DMS153 treated with DMSO at 0.1 percent for 48 hours (cell line): ENCODE measurements at regions not wholly inside any gene's neighbourhood (a gene's known extent, or its start where the extent isn't known, plus 50 kb on each side); places are given as distances from the start of the nearest gene placed in this dataset.
"Not testable (repeated sequence)": the region's sequence is repeated elsewhere in the genome, so short reads cannot be mapped to it uniquely, and the experiment has no call there.

Experiments
- DNase-seq: peaks from one replicate; lab custom pipeline; 2025; ENCODE audit not compliant: unreplicated experiment; lab: John Stamatoyannopoulos, UW

DNA sequence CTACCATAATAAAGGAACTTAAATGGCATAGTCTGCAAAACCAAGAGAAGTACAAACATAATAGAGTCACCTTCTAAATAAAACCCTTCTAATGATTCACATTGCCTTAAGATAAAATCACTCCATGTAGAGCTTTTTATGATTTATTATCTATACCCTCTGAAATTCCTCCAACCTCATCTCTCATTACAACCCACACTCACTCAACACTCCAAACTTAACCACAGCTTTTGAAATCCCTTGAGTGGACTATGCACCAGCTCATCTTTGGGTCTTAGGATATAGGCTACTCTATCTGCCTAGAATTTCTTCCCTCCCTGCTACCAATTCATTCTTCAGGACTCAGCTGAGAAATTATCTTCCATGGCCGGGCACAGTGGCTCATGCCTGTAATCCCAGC is 122.5 kb downstream of the CETN3 start:
- no peak for DNase-seq

DNA sequence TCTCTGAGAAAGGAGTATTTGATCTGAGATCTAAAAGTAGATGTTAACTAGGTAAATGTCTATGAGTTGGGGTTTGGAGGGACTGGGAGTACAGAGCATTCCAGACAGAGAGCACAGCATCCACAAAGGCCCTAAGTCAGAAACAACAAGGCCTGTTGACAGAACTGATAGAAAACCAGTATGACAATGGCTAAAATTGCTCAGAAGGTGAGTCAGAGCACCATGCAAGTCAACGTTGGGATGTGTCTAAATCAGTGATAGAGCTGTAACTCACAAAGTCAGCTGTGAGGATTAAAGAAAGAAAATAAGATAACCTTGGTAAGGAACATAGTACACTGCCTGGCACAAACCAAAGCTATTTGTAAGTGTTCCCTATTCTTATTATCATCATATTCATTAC is 124.0 kb downstream of the CETN3 start:
- DNase-seq: no peak

DNA sequence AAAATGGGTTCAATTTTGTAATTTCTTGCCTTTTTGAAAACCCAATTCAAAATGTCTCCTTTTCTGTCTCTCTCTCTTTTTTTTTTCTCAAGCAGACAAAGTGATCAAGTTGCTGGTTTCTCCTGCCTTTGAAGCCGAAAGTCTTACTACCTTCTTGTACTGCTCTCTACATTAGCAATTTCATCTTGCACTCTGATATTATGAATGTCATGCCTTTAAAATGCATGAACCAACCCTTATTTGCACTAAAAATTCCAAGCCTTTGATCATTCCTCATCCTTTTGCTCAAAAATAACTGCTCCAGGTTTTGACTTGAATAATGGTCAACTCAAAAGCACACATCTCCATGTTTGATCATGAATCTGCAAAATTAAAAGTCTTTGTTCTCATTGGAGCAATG is 125.2 kb downstream of the CETN3 start:
- DNase-seq: no peak

DNA sequence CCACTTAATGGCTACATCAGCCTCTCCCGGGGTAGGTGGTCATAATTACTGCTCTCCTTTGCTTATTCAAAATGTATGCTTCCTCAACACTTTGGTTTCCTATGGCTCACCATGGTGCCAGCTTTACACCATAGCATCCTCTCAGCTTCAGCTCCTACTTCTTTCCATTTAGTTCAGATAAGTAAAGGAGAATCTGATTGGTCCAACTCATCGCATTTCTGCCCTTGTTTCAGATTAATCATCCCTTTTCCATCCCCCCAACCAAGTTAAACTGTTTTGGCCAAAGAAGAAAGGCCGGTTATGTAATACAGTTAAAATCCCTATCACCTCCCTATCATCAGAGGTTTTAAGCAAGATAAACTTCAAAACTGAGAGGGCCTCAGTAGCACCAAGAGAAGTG is 130.5 kb downstream of the CETN3 start:
- no peak for DNase-seq

DNA sequence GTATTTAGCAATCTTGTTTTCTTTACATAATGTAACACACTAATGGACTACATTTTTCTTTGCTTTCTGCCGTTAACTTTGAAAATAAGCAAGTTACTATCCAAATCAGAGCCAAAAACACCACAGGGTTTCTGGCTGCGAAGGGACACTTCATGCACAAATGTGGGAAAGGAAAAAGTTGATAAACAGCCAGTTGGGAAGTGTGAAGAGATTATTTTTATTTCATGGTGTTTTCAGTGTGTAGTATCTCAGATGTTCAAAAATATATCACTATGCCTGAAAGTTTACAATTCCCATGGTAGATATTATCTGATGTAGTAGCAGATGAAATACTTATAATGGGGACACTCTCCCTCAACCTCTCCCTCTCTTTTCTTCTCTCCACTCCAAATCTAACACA is 135.3 kb downstream of the CETN3 start:
- no peak for DNase-seq

DNA sequence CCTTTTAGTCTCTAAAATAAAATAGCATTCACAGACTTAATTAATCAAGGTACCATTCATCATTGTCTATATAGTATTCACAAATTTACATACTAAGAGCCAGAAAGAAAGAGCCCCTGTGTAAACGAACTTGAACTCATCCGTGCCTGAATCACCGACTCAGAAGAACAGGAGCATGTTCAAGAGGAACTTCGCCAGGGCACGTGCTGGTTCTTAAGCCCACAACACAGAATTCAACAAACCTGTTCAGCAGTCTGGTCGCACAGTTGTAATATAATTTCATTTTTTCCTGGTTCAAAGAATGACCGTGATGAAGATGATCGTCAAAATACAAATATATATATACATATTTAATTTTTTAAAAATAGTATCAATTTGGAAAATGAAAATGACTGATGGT is 141.9 kb downstream of the CETN3 start:
- DNase-seq: no peak

DNA sequence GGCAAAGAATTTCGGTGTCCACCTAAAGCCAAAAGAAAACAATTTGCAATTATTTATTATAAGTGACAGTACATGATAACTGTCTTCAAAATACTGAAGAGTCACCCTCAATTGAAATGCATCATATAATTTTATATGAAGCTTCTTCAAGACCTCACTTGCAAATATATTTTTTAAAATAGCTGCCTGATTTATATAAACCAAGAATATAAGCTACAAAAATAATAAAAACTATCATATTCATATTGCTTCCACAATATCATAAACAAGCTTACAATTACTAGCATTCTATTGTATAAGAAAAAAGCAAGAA is 144.1 kb downstream of the CETN3 start:
- no peak for DNase-seq

DNA sequence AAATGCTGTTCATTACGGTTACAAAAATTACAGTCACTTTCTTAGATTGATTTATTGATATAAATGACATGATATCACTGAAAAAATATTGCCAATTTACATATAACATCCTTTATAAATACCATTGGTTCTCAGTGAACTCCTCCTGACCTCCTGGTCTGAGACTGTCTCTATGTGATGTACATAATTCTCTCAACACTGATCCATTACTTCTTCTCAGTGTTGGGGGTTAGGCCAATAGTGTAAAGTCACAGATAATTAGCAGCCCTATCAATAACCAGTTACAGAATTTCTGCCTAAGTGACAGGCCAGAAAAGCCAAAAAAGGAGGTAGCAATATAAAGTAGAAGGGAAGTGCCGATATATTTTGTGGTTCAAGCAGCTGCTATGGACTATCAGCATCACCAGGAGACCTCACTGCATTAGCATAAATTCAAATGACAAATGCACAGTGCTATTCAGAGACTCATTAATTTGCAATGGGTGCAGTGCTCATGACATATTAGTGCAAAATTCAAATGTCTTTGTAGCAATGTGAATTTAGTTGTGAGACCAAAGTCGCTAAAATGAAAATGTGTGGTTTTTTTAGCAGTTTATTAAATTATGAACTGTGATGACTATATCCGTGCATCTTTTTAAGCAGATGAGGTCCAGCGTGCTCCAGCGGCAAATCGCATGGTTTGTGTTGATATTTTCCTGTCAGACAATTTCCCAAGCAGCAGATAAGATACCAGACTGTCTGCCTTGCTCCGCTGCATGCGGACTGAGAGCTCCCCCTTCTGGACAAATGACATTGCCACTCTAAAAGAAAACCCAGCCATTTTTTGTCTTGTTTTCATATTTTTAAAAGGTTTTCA is 144.6 kb downstream of the CETN3 start:
- peak; percentile 7 for DNase-seq

DNA sequence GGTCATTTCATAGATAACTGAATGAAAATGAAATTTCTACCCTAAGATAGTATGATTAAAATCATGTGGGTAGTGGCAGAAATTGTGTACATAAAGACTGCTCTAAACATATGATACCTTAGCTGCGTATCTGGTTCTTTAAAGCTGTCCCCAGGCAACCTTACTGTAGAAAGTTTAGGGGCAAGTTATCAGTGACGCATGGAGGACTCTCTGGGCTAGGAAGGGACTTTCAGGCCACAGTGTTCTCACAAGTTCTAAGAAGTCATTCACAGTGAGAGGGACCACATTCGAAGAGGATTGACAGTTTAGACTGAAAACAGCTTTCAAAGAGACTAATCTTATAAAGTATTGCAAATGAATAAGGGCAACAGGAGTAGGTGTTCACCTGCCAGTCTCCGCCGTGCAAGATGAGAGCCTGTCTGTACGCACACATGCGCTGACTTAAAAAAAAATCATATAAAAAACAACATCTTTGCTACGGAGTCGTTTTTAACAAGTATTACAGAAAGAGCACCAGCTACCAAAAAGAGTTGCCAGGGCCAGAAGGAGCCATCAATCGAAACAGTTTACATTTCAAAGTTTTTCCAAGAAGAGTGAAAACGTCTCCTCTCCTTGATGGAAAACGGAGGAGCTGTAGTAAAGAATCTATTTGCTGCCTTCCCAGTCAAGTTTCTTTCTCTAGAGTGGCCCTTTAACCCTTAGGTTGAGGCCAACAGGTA is 146.3 kb downstream of the CETN3 start:
- no peak for DNase-seq

DNA sequence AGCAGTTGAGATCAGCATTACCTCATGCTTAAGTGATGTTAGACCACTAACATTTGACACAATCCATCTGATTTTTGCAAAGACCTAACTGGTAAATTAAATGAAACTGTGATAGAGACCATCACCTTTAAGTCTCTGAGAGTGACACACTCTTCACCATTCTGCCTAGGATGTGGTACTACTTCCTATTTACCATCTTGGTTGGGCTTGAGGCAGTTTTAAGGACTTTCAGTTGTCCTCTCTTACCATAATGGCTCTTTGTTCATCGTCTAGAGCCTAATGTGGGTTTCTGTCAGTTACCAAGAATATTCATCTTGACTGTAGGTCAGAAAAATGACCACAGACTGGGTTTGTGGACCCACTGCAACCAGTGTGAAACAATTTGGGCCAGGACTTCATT is 158.1 kb downstream of the CETN3 start:
- DNase-seq: no peak

DNA sequence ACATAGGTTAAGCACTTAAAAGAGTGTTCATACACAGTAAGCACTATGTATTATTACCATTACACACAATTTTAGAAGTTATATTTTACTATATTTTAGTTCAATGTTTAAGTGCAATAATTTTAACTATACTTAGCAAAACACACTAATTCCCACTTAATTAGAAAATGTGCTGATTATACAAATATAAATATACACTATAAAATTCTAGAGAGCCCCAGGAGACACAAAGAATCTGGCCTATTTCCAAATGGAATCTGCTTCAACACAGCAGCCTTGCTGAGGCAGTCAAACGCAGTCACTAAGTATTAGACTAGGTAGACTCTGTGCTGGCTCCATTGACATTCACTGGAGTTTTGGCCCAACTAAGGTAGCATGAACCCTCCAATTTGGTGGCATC is 160.9 kb downstream of the CETN3 start:
- no peak for DNase-seq

DNA sequence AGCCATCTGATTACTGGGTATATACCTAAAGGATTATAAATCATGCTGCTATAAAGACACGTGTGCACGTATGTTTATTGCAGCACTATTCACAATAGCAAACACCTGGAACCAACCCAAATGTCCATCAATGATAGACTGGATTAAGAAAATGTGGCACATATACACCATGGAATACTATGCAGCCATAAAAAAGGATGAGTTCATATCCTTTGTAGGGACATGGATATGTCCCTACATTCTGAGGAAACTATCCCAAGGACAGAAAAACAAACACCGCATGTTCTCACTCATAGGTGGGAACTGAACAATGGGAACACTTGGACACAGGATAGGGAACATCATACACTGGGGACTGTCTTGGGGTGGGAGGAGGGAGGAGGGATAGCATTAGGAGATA is 165.7 kb downstream of the CETN3 start:
- DNase-seq: not testable (repeated sequence)

DNA sequence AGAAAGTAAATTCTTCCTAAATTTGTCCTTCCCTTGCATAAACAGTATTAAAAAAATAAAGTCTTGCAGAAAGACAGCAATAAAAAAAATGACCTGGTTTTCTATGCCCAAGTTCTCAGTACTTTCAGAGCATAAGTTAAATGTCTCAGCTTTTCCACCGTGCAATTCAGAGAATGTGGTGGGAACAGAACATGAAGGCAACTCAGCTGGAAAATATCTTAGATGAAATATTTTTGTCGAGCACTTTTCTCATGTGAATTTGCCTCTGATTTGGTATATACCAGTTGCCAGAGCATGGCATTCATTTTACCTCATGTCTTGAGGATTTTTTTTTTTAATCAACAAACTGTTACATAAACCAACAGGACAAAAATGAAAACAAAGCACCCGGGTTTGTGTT is 176.1 kb downstream of the CETN3 start:
- no peak for DNase-seq

DNA sequence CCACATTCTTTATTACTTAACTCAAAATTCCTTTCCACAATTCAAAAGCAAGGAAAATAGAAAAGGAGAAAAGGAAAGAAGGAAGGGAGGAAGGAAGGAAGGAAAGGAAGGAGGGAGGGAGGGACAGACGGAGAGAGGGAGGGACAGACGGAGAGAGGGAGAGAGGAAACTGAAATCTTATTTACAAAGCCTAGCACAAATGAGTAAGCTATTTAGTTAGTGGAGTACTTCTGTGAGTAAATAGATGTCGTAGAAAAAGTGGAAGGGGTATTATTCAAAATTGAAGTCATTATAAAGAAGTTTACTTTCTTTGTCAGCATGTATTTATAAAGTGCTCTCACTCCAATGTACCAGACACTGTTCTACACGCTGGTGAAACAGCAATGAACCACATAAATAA is 177.9 kb downstream of the CETN3 start:
- no peak for DNase-seq

DNA sequence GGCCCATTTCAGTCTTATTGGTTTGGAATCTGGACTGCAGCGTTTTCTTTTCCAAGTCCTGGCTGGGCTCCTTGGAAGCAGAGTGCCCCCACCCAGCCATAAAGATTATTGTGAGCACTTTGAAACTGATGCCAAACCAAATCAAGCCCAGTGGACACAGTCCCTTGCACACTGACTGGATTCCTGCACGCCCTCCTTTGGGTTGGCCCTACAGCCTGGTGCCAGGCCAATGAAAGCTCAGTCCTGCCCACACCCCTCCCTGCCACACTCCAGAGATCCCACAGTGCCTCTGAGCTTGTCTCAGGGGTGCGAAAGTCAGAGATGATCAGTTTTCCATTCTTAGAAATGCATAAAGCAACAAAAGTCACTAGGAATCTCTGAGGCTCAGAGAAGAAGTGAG is 181.9 kb downstream of the CETN3 start:
- DNase-seq: no peak

DNA sequence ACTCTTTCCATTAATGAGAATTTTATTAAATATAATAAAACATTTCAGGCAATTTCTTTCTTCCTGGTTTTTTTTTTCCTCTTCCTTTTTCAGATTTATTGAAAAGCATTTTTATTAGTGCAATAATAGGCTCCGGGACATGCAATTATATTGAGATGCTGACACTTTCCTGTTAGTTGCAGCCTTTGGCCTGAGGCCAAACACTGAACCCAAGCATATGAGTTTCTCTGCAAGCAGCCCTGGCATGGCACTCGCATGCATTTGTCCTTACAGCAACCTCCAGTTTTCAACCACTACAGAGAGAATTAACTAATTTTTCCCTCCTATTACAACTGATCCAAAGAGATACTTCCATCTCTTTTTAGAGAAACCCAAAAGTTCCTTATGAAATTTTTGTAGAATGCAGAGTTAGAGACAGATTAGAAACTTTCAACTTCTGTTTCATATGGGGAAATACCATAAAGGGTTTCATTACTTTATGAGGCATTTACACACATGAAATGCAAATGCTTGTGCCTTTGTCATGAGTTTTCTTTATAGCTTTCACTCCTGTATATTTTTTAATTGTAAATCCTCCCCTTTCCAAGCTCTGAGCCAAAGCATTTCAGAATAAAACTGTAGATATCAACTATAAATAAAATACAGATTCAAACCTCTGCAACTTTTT is 183.0 kb downstream of the CETN3 start:
- no peak for DNase-seq

DNA sequence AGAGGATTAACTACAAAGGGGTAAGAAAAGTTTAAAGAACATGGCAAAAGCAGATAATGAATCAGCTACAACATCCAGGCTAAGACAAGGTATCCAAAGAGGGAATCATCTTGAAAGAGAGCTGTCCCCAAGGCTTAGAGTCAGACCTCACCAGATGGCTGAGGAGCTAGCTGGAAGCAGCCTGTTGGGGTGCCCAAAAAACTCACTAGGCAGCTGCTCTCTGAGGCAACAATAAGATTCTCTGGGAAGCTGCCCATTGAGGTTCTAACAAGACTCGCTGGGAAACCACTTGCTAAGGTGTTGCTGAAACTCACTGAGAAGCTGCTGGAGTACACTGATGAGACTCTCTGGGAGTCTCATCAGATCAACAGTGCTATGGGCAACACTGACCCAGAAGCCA is 185.2 kb downstream of the CETN3 start:
- DNase-seq: no peak

DNA sequence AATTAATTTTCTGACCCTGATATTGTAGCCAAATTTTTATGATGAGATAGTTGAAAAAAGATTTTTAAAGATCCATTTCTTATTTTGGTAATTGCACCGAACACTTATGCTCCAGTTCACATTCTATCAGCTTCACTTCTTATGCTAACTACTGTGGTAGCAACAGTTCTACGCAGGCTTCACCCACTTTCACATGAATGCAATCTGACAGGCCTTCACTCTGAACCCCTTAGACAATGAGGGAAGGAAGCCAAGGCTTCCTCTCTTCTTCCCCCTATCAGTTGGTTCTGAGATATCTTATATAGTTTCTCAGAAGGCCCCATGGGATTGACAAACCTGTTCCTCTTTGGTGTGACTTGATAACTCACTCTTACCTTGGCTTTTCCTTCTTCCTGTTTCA is 185.8 kb downstream of the CETN3 start:
- no peak for DNase-seq

DNA sequence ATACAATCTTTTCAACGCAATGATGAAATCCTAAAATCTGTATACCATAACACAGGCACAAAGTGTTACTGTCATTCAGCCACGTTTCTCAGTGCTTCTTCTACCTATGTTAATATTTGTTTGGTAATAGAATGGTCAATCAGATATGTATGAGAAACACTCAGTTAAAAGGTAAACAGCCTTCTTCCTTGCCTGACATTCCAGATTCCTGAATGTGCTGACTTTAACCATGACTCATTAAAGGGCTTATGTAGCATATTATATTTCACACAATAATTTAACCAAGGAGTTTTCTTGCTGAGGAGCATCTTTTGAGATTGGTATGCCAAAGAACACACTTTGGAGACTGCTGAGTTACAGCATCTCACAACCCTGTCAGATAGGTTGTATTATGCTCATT is 187.6 kb downstream of the CETN3 start:
- DNase-seq: no peak

DNA sequence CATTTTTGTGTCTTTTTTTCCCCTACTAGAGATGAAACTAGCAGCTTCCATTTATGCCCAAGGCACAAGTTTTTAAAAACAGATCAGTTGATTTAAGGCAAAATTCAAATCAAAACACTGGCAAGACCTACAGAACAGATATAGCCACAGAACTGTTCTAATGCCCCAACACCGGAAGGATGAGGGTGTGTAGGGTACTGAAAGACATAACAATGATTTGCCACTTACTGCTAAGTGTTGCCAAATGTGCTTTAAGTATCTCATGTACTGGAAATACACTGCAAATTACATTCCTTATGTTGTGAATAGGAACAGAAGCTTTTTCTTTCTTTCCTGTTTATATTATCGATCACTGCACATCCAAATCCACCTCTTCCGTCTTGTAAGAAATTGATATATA is 189.0 kb downstream of the CETN3 start:
- DNase-seq: no peak

DNA sequence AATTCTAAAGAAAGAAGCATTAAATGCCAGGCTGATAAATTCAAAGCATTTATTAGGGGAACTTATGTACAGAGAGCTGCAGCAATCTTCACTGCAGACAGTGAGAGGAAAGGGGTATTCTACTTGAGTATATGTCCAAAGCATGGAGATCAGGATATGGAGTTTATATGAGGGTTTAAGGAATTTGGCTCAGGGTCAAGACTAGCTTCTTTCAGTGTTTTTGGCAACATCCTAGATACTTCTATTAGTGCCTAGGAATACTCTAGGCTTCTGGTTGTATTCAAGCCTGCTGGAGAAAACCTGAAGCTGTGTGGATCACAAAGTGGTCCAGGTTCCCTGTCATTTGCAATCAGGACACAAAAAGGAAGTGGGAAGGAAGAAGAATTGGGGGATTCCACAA is 194.6 kb downstream of the CETN3 start:
- DNase-seq: no peak

DNA sequence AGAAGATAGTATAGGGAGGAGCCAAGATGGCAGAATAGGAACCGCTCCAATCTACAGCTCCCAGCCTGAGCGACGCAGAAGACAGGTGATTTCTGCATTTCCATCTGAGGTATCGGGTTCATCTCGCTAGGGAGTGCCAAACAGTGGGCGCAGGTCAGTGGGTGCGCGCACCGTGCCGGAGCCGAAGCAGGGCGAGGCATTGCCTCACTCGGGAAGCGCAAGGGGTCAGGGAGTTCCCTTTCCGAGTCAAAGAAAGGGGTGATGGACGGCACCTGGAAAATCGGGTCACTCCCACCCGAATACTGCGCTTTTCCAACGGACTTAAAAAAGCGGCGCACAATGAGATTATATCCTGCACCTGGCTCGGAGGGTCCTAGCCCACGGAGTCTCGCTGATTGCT is 201.2 kb downstream of the CETN3 start:
- DNase-seq: not testable (repeated sequence)
